Neuronal stem cell (in vitro differentiated cells): ENCODE measurements at regions not wholly inside any gene's neighbourhood (a gene's known extent, or its start where the extent isn't known, plus 50 kb on each side); places are given as distances from the start of the nearest gene placed in this dataset.
A peak's percentile ranks its signal among the peaks of the same experiment; 100 is the strongest.

Source experiments
- DNase-seq: peaks from one replicate; pipeline ENCODE4 v3.0.0-alpha.2; 2013; ENCODE audit warnings: low spot score
- H2AFZ ChIP-seq: one replicate; pipeline ENCODE4 v1.6.1; 2013; ENCODE audit warnings: mild to moderate bottlenecking, low read length, inconsistent platforms
- H2AK5ac ChIP-seq: 2 replicates; pipeline ENCODE4 v1.6.1; 2013; ENCODE audit warnings: low read depth, mild to moderate bottlenecking, inconsistent platforms, low read length, moderate library complexity, mixed read lengths
- H2BK120ac ChIP-seq: 2 replicates; pipeline ENCODE4 v1.6.1; 2013; ENCODE audit warnings: low read depth, mild to moderate bottlenecking, inconsistent platforms, low read length, moderate library complexity, mixed read lengths
- H2BK12ac ChIP-seq: one replicate; pipeline ENCODE4 v1.6.1; 2013; ENCODE audit warnings: low read length, inconsistent platforms
- H2BK15ac ChIP-seq: 2 replicates; pipeline ENCODE4 v1.6.1; 2013; ENCODE audit warnings: mild to moderate bottlenecking, low read length, inconsistent platforms, mixed read lengths
- H2BK5ac ChIP-seq: one replicate; pipeline ENCODE4 v1.6.1; 2013; ENCODE audit warnings: inconsistent platforms, mild to moderate bottlenecking, low read length, moderate library complexity
- H3K14ac ChIP-seq: one replicate; pipeline ENCODE4 v1.6.1; 2013; ENCODE audit warnings: low read length, inconsistent platforms
- H3K18ac ChIP-seq: 2 replicates; pipeline ENCODE4 v1.6.1; 2013; ENCODE audit warnings: low read length, inconsistent platforms
- H3K23ac ChIP-seq: 2 replicates; pipeline ENCODE4 v1.6.1; 2013; ENCODE audit warnings: low read depth, mild to moderate bottlenecking, mixed read lengths, low read length, inconsistent platforms; ENCODE audit not compliant: poor library complexity
- H3K27ac ChIP-seq: replicated peaks from 3 replicates; pipeline ENCODE4 v1.5.1; 2013; ENCODE audit warnings: low read length, inconsistent platforms
- H3K27me3 ChIP-seq, 3 experiments: 2 replicates each; pipeline ENCODE4 v1.6.1; 2013; ENCODE audit warnings: low read length in 3 of 3, mild to moderate bottlenecking in 2 of 3, inconsistent platforms in 1 of 3, low read depth in 1 of 3, mixed read lengths in 1 of 3, moderate library complexity in 1 of 3; ENCODE audit not compliant: control insufficient read depth in 3 of 3, insufficient read depth in 3 of 3
- H3K36me3 ChIP-seq, 2 donors: replicated peaks in 1 of 2; 2 replicates each; pipeline ENCODE4 v1.6.1; 2013; ENCODE audit warnings: low read length in 2 of 2; ENCODE audit not compliant: control insufficient read depth in 2 of 2, insufficient read depth in 2 of 2
- H3K4ac ChIP-seq: 2 replicates; pipeline ENCODE4 v1.6.1; 2013; ENCODE audit warnings: inconsistent platforms, mild to moderate bottlenecking, low read length, moderate library complexity
- H3K4me1 ChIP-seq, 2 donors: 1 replicate in 1 of 2; 2 replicates in 1 of 2; pipeline ENCODE4 v1.6.1; 2013; ENCODE audit warnings: low read length in 2 of 2, low read depth in 1 of 2; ENCODE audit not compliant: control insufficient read depth in 2 of 2, insufficient read depth in 1 of 2
- H3K4me2 ChIP-seq: one replicate; pipeline ENCODE4 v1.6.1; 2013; ENCODE audit warnings: mild to moderate bottlenecking, low read length, inconsistent platforms; ENCODE audit not compliant: insufficient read depth, poor library complexity, severe bottlenecking
- H3K4me3 ChIP-seq, 2 donors: 2 replicates each; pipeline ENCODE4 v1.5.1; 2013; ENCODE audit warnings: low read length in 2 of 2, mild to moderate bottlenecking in 2 of 2, inconsistent platforms in 1 of 2, moderate library complexity in 1 of 2
- H3K79me1 ChIP-seq: one replicate; pipeline ENCODE4 v1.6.1; 2013; ENCODE audit warnings: low read depth, mild to moderate bottlenecking, inconsistent platforms, low read length, moderate library complexity
- H3K9ac ChIP-seq: one replicate; pipeline ENCODE4 v1.6.1; 2013; ENCODE audit warnings: mild to moderate bottlenecking, low read depth, low read length, inconsistent platforms; ENCODE audit not compliant: poor library complexity
- H3K9me3 ChIP-seq, 2 donors: replicated peaks in 1 of 2; 2 replicates each; pipeline versions ENCODE3 to v1.6.1; 2013; ENCODE audit warnings: low read length in 2 of 2, mild to moderate bottlenecking in 2 of 2, inconsistent platforms in 1 of 2, low read depth in 1 of 2, mixed read lengths in 1 of 2, moderate library complexity in 1 of 2; ENCODE audit not compliant: control insufficient read depth in 2 of 2, insufficient read depth in 1 of 2
- H4K8ac ChIP-seq: one replicate; pipeline ENCODE4 v1.6.1; 2013; ENCODE audit warnings: low read depth, mild to moderate bottlenecking, inconsistent platforms, low read length, moderate library complexity
- H4K91ac ChIP-seq: one replicate; pipeline ENCODE4 v1.6.1; 2013; ENCODE audit warnings: low read length, low read depth, mild to moderate bottlenecking, inconsistent platforms; ENCODE audit not compliant: poor library complexity
- WGBS, 2 donors: extraction: QIAGEN DNeasy Blood & Tissue Kit; methylation state at CpG; one replicate each; pipeline ENCODE4 v1.1.7; 2013; ENCODE audit warnings: missing lambda C conversion rate in 2 of 2, mixed read lengths in 1 of 2; ENCODE audit not compliant: insufficient read length in 2 of 2, insufficient replicate concordance in 1 of 2; ENCODE audit errors: extremely low coverage in 2 of 2; 5-methylcytosine and 5-hydroxymethylcytosine counted together

DNA sequence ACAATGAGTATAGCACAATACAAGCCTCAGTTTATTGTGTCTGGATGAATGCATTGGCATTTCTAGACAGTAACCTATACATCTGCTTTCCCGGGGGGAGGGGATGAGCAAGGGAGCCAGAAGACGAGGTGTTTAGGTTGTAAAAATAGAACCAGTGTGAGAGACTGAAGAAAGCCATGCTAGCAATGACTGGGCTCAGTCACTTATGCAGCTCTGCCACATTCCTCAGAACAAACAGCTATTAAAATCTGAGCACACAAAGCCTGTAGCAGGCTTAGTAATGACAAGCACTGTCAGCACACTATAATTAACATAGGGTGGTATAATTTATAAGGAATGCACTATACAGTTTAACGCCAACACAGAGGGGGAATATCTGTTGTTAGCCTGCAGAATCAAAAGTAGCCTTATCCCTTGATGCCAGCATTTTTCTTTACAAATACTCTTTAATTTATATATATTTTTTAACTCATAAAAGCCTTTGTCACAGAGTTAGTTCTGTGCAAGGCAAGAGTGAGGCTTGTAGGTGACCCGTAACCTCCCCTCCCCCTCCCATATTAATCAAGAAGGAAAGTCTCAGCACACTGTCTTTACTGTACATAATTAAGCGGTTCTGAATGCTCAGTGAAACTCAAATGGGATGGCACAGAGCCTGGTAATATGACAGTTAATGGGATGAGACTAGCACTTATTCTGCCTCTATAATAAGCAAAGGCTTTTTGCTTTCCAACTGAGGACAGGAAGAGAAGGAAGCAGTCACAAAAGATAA, 295.4 kb downstream of the CSNK1G3 start:
- peak overlapping the region; percentile 36 for H2AFZ ChIP-seq
- no peak overlapping the region for H2AK5ac ChIP-seq
- WGBS, 2 donors, result no CpG with 5 or more reads among the region's 5 CpGs
- no peak overlapping the region for H2BK15ac ChIP-seq
- no peak overlapping the region for H3K27ac ChIP-seq
- H2BK12ac ChIP-seq, result no peak overlapping the region
- no peaks in the 10 kb centered on the region for H3K79me1 ChIP-seq
- H3K4me3 ChIP-seq, result no peak overlapping the region
- no peaks in the 10 kb centered on the region for H3K27me3 ChIP-seq
- H2BK5ac ChIP-seq, result no peak overlapping the region
- no peak overlapping the region for H3K14ac ChIP-seq
- no peak overlapping the region for H3K18ac ChIP-seq
- no peak overlapping the region for H3K4ac ChIP-seq
- H3K9ac ChIP-seq, result no peak overlapping the region
- no peaks in the 10 kb centered on the region for H3K36me3 ChIP-seq
- H4K8ac ChIP-seq, result no peak overlapping the region
- no peak overlapping the region for H2BK120ac ChIP-seq
- H3K4me2 ChIP-seq, result no peak overlapping the region
- H3K23ac ChIP-seq, result no peak overlapping the region
- peaks cover 25 to 67% of the 10 kb centered on the region in 2 donors for H3K4me1 ChIP-seq
- H3K9me3 ChIP-seq, result no peaks in the 10 kb centered on the region
- H4K91ac ChIP-seq, result no peak overlapping the region
- peak; percentile 35 for DNase-seq

DNA sequence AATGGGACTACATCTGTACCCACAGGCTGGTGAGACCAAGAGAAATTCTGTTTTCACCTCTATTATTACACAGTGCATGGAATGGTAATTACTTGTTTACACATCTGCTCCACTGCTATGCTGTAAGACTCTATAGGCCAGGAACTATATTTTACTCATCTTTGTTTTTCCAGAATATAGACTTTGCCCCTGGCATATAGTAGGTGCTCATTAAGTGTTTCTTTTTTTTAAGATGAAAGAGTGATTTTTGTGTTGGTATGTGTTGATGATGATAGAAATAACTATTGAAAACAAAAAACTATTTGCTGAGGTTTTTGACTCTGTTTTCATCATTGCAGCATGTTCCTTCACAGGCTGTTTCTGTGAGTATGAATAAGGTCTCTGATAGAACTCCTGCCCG, 294.7 kb downstream of the CSNK1G3 start:
- Histone ChIP-seq H3K27me3 (no peaks in the 10 kb centered on the region), H3K4ac (no peak overlapping the region), H4K91ac (no peak overlapping the region), H3K18ac (no peak overlapping the region), H2AFZ (no peak overlapping the region), H3K4me3 (no peak overlapping the region), H3K9me3 (no peaks in the 10 kb centered on the region), H2BK15ac (no peak overlapping the region), H3K79me1 (no peaks in the 10 kb centered on the region), H3K9ac (no peak overlapping the region), H3K4me2 (no peak overlapping the region), H2BK5ac (no peak overlapping the region), H3K23ac (no peak overlapping the region), H2BK12ac (no peak overlapping the region), H3K27ac (no peak overlapping the region), H4K8ac (no peak overlapping the region), H2BK120ac (no peak overlapping the region), H3K4me1 (peaks cover 25 to 67% of the 10 kb centered on the region in 2 donors), H3K14ac (no peak overlapping the region), H3K36me3 (no peaks in the 10 kb centered on the region), H2AK5ac (no peak overlapping the region)
- no peak for DNase-seq
- no CpG with 5 or more reads among the region's 1 CpG for WGBS, 2 donors

DNA sequence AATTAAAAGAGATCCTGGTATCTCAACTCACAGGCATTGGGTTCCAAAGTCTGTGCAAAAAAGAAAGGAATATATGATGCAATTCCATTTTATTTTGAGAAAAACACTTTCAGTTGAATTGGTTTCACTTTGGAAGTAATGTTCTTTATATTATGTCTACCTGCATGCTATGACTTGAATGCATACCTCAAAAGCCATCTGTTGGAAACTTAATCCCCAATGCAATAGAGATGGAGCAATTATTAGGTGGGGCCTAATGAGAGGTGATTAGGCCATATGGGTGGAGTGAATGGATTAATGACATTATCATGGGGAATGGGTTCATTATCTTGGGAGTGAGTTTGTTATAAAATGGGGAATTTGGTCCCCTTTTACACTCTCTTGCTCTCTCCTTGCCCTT, 293.3 kb downstream of the CSNK1G3 start:
- H3K4me2 ChIP-seq, result no peak overlapping the region
- H3K14ac ChIP-seq, result no peak overlapping the region
- no peak overlapping the region for H3K4me3 ChIP-seq
- no peak overlapping the region for H2AK5ac ChIP-seq
- H2BK12ac ChIP-seq, result no peak overlapping the region
- H3K27ac ChIP-seq, result no peak overlapping the region
- H3K4me1 ChIP-seq, result peaks cover 18 to 62% of the 10 kb centered on the region in 2 donors
- H2AFZ ChIP-seq, result no peak overlapping the region
- no peak overlapping the region for H3K23ac ChIP-seq
- no peak overlapping the region for H3K9ac ChIP-seq
- no peak overlapping the region for H2BK5ac ChIP-seq
- H2BK120ac ChIP-seq, result no peak overlapping the region
- H2BK15ac ChIP-seq, result no peak overlapping the region
- no peak overlapping the region for H3K18ac ChIP-seq
- H3K36me3 ChIP-seq, result no peaks in the 10 kb centered on the region
- no peaks in the 10 kb centered on the region for H3K27me3 ChIP-seq
- H3K79me1 ChIP-seq, result no peaks in the 10 kb centered on the region
- DNase-seq, result no peak
- no peak overlapping the region for H4K91ac ChIP-seq
- no peak overlapping the region for H4K8ac ChIP-seq
- H3K4ac ChIP-seq, result no peak overlapping the region
- no peaks in the 10 kb centered on the region for H3K9me3 ChIP-seq

DNA sequence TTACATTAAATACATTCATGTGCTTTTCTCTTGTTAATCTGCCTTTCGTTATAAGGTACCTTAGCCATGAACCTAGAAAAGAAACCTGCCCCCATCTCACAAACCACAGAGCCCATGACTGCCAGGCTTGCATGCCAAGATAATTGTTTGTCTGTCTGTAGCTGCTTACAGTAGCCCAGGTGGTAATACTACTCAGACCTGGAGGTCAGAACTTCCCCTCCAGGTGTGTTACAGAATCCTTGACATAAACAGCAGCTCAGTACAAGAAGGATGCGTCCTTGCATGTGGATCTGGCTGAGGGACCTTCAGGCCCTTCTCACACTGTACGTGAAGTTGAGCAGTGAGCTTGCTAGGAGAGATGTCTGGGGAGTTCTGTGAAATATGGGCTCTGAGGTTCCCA, 291.4 kb downstream of the CSNK1G3 start:
- H3K4me1 ChIP-seq, result peaks cover 12 to 47% of the 10 kb centered on the region in 2 donors
- no peak overlapping the region for H2BK15ac ChIP-seq
- no peak overlapping the region for H2BK12ac ChIP-seq
- no peaks in the 10 kb centered on the region for H3K79me1 ChIP-seq
- no peak overlapping the region for H3K27ac ChIP-seq
- H3K18ac ChIP-seq, result peak overlapping the region; percentile 83
- H3K9ac ChIP-seq, result no peak overlapping the region
- DNase-seq, result no peak
- no peak overlapping the region for H2BK5ac ChIP-seq
- H3K9me3 ChIP-seq, result no peaks in the 10 kb centered on the region
- no peaks in the 10 kb centered on the region for H3K36me3 ChIP-seq
- H4K91ac ChIP-seq, result no peak overlapping the region
- H2AK5ac ChIP-seq, result no peak overlapping the region
- no peak overlapping the region for H4K8ac ChIP-seq
- H3K4me2 ChIP-seq, result no peak overlapping the region
- H3K4ac ChIP-seq, result no peak overlapping the region
- H3K14ac ChIP-seq, result no peak overlapping the region
- no CpG with 5 or more reads among the region's 3 CpGs for WGBS, 2 donors
- H3K23ac ChIP-seq, result no peak overlapping the region
- H2AFZ ChIP-seq, result no peak overlapping the region
- H3K27me3 ChIP-seq, result no peaks in the 10 kb centered on the region
- H3K4me3 ChIP-seq, result no peak overlapping the region
- no peak overlapping the region for H2BK120ac ChIP-seq
